Astrocyte (in vitro differentiated cells and primary cell): ENCODE measurements at regions not wholly inside any gene's neighbourhood (a gene's known extent, or its start where the extent isn't known, plus 50 kb on each side); places are given as distances from the start of the nearest gene placed in this dataset.
"Not testable (repeated sequence)": the region's sequence is repeated elsewhere in the genome, so short reads cannot be mapped to it uniquely, and the experiment has no call there.

Experiments
- DNase-seq: peaks from one replicate; pipeline ENCODE4 v3.0.0-alpha.2; 2010; ENCODE audit warnings: low read depth
- FAIRE-seq: peaks from 2 replicates; lab custom pipeline; 2011; peaks lifted over from hg19 to GRCh38; lab: Jason Lieb, UNC
- H2AFZ ChIP-seq: 2 replicates; pipeline ENCODE4 v1.6.0; 2012; ENCODE audit warnings: low read depth, low read length, inconsistent platforms
- H3K27ac ChIP-seq: 2 replicates; pipeline ENCODE4 v1.5.1; 2011; ENCODE audit warnings: low read depth, low read length, inconsistent platforms
- H3K27me3 ChIP-seq: 2 replicates; pipeline ENCODE4 v1.6.0; 2011; ENCODE audit warnings: low read length, inconsistent platforms; ENCODE audit not compliant: insufficient read depth
- H3K36me3 ChIP-seq: 2 replicates; pipeline ENCODE4 v1.5.1; 2011; ENCODE audit warnings: low read length, inconsistent platforms; ENCODE audit not compliant: insufficient read depth
- H3K4me1 ChIP-seq: 2 replicates; pipeline ENCODE4 v1.5.1; 2011; ENCODE audit warnings: low read length, inconsistent platforms; ENCODE audit not compliant: insufficient read depth
- H3K4me2 ChIP-seq: 2 replicates; pipeline ENCODE4 v1.6.0; 2012; ENCODE audit warnings: low read length, inconsistent platforms
- H3K4me3 ChIP-seq: 2 replicates; pipeline ENCODE4 v1.5.1; 2011; ENCODE audit warnings: low read depth, mild to moderate bottlenecking, low read length, inconsistent platforms; ENCODE audit not compliant: insufficient read depth
- H3K79me2 ChIP-seq: 2 replicates; pipeline ENCODE4 v1.6.0; 2012; ENCODE audit warnings: mild to moderate bottlenecking, low read length, inconsistent platforms; ENCODE audit not compliant: insufficient read depth
- H3K9ac ChIP-seq: 2 replicates; pipeline ENCODE4 v1.6.0; 2012; ENCODE audit warnings: mild to moderate bottlenecking, low read length, inconsistent platforms
- H3K9me3 ChIP-seq: 2 replicates; pipeline ENCODE4 v1.5.1; 2012; ENCODE audit warnings: low read depth, mild to moderate bottlenecking, low read length, inconsistent platforms; ENCODE audit not compliant: insufficient read depth
- H4K20me1 ChIP-seq: 2 replicates; pipeline ENCODE4 v1.6.0; 2012; ENCODE audit warnings: low read length, inconsistent platforms; ENCODE audit not compliant: insufficient read depth
- H3K27ac Mint-ChIP-seq: one replicate; pipeline ENCODE4 v1.8.0; 2021; ENCODE audit warnings: mild to moderate bottlenecking, mixed read lengths; ENCODE audit not compliant: unreplicated experiment
- H3K27me3 Mint-ChIP-seq: one replicate; pipeline ENCODE4 v1.8.0; 2021; ENCODE audit warnings: low read depth, mixed read lengths; ENCODE audit not compliant: unreplicated experiment
- H3K36me3 Mint-ChIP-seq: one replicate; pipeline ENCODE4 v1.8.0; 2021; ENCODE audit warnings: low read depth, mixed read lengths; ENCODE audit not compliant: unreplicated experiment
- H3K4me1 Mint-ChIP-seq: one replicate; pipeline ENCODE4 v1.8.0; 2021; ENCODE audit warnings: low read depth, mixed read lengths; ENCODE audit not compliant: unreplicated experiment
- H3K4me3 Mint-ChIP-seq: one replicate; pipeline ENCODE4 v1.8.0; 2021; ENCODE audit warnings: mild to moderate bottlenecking, moderate library complexity, mixed read lengths; ENCODE audit not compliant: unreplicated experiment
- H3K9me3 Mint-ChIP-seq: one replicate; pipeline ENCODE4 v1.8.0; 2021; ENCODE audit warnings: mild to moderate bottlenecking, mixed read lengths; ENCODE audit not compliant: unreplicated experiment
- CTCF ChIP-seq: IDR thresholded peaks from 2 replicates; pipeline ENCODE4 v1.5.1; 2011; ENCODE audit warnings: low read depth, mild to moderate bottlenecking, inconsistent platforms, low read length, moderate library complexity; ENCODE audit not compliant: insufficient read depth
- EZH2 ChIP-seq: IDR thresholded peaks from 2 replicates; pipeline ENCODE4 v1.6.1; 2012; ENCODE audit warnings: mild to moderate bottlenecking, low read length, inconsistent platforms; ENCODE audit not compliant: insufficient read depth

DNA sequence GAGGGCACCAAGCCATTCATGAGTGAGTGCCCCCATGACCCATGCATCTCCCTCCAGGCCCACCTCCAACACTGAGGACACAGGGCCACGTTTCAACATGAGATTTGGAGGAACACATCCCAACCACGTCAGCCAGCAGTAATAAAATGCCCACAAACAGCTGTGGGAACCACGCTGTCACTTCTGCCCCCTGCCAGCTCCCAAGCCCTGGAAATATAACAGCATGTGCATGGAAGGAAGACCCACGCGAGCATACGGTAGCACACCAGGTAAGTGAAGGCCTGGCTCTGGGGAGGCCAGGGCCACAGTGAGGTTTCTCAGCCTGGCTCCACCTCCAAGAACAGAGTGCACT, 168.9 kb upstream of the PFKP start:
- H3K27me3 Mint-ChIP-seq: peaks cover 7% of the 10 kb centered on the region

GRCh38 chr10:2897619-2898508, 169.5 kb upstream of the PFKP start:
- Mint-ChIP-seq H3K27me3 (peaks cover 5% of the 10 kb centered on the region), H3K27ac (no peak overlapping the region), H3K4me1 (peaks cover 4% of the 10 kb centered on the region), H3K36me3 (no peaks in the 10 kb centered on the region), H3K4me3 (no peak overlapping the region), H3K9me3 (no peaks in the 10 kb centered on the region)
- Histone ChIP-seq H3K79me2 (no peaks in the 10 kb centered on the region), H3K27me3 (no peaks in the 10 kb centered on the region), H3K4me2 (no peak overlapping the region), H3K27ac (no peak overlapping the region), H3K4me3 (no peak overlapping the region), H2AFZ (no peak overlapping the region), H3K4me1 (no peaks in the 10 kb centered on the region), H3K9me3 (no peaks in the 10 kb centered on the region), H3K36me3 (no peaks in the 10 kb centered on the region), H4K20me1 (no peaks in the 10 kb centered on the region), H3K9ac (no peak overlapping the region)
- DNase-seq: peak; percentile 0
- FAIRE-seq: no peak
- TF ChIP-seq EZH2 (no peak), CTCF (no peak)

More for the DNA sequence above, 168.9 kb upstream of the PFKP start:
- H3K27me3 ChIP-seq: no peaks in the 10 kb centered on the region
- no peak overlapping the region for H3K9ac ChIP-seq
- Mint-ChIP-seq H3K4me1 (peaks cover 4% of the 10 kb centered on the region), H3K27ac (no peak overlapping the region), H3K36me3 (no peaks in the 10 kb centered on the region), H3K4me3 (no peak overlapping the region), H3K9me3 (no peaks in the 10 kb centered on the region)
- no peaks in the 10 kb centered on the region for H3K9me3 ChIP-seq
- no peak overlapping the region for H2AFZ ChIP-seq
- no peak overlapping the region for H3K27ac ChIP-seq
- no peaks in the 10 kb centered on the region for H3K36me3 ChIP-seq
- no peaks in the 10 kb centered on the region for H3K4me1 ChIP-seq
- H3K79me2 ChIP-seq: no peaks in the 10 kb centered on the region
- TF ChIP-seq CTCF (no peak), EZH2 (no peak)
- FAIRE-seq (no peak), DNase-seq (no peak)
- no peak overlapping the region for H3K4me3 ChIP-seq
- H4K20me1 ChIP-seq: no peaks in the 10 kb centered on the region
- no peak overlapping the region for H3K4me2 ChIP-seq

GRCh38 chr10:2896334-2896733, 171.0 kb upstream of the PFKP start:
- not testable (repeated sequence) for H3K9ac ChIP-seq, H3K27me3 Mint-ChIP-seq, DNase-seq, H3K4me3 ChIP-seq, H3K27me3 ChIP-seq, H3K27ac Mint-ChIP-seq, H3K36me3 ChIP-seq, H3K79me2 ChIP-seq, FAIRE-seq, H2AFZ ChIP-seq, H3K4me3 Mint-ChIP-seq, H3K4me2 ChIP-seq, H3K27ac ChIP-seq, H4K20me1 ChIP-seq, H3K9me3 Mint-ChIP-seq, H3K4me1 ChIP-seq, H3K4me1 Mint-ChIP-seq, H3K9me3 ChIP-seq, H3K36me3 Mint-ChIP-seq
